Neural cell (in vitro differentiated cells): ENCODE measurements at regions not wholly inside any gene's neighbourhood (a gene's known extent, or its start where the extent isn't known, plus 50 kb on each side); places are given as distances from the start of the nearest gene placed in this dataset.

Experiments used
- H2AFZ ChIP-seq: fragments of 200-600, 300-800 bp; sonication (generic), shearing (Covaris generic); 2 replicates; pipeline ENCODE4 v1.6.0; 2014; ENCODE audit warnings: low read depth, mild to moderate bottlenecking, antibody characterized with exemption, low read length, moderate library complexity
- H3F3A ChIP-seq: fragments of 200-600 bp; shearing (Covaris generic); 2 replicates; pipeline ENCODE4 v1.6.1; 2016; ENCODE audit warnings: mild to moderate bottlenecking, moderate library complexity, mixed read lengths, antibody characterized with exemption, low read length; ENCODE audit not compliant: insufficient read depth, poor library complexity, severe bottlenecking
- H3K27ac ChIP-seq: fragments of 200-600, 300-800 bp; sonication (generic), shearing (Covaris generic); 2 replicates; pipeline ENCODE4 v1.5.1; 2014; ENCODE audit warnings: mild to moderate bottlenecking, low read length, moderate library complexity
- H3K27me3 ChIP-seq: fragments of 300-800, 200-600 bp; sonication (generic), shearing (Covaris generic); 2 replicates; pipeline ENCODE4 v1.6.0; 2014; ENCODE audit warnings: mild to moderate bottlenecking, low read depth, low read length, moderate library complexity; ENCODE audit not compliant: insufficient read depth
- H3K36me3 ChIP-seq: fragments of 300-800, 200-600 bp; sonication (generic), shearing (Covaris generic); 2 replicates; pipeline ENCODE4 v1.5.1; 2014; ENCODE audit warnings: mild to moderate bottlenecking, antibody characterized with exemption, low read length, moderate library complexity; ENCODE audit not compliant: insufficient read depth
- H3K4me2 ChIP-seq: fragments of 300-800, 200-600 bp; sonication (generic), shearing (Covaris generic); 2 replicates; pipeline ENCODE4 v1.6.0; 2014; ENCODE audit warnings: mild to moderate bottlenecking, low read length
- H3K4me3 ChIP-seq: fragments of 300-800, 200-600 bp; sonication (generic), shearing (Covaris generic); 2 replicates; pipeline ENCODE4 v1.5.1; 2014; ENCODE audit warnings: mild to moderate bottlenecking, low read length, moderate library complexity
- H3K79me2 ChIP-seq: fragments of 200-600 bp; shearing (Covaris generic); replicated peaks from 2 replicates; pipeline ENCODE4 v1.6.0; 2014; ENCODE audit warnings: mild to moderate bottlenecking, low read length, moderate library complexity; ENCODE audit not compliant: insufficient read depth
- H3K9ac ChIP-seq: fragments of 300-800, 200-600 bp; sonication (generic), shearing (Covaris generic); 2 replicates; pipeline ENCODE4 v1.6.1; 2016; ENCODE audit warnings: mild to moderate bottlenecking, low read length, mixed read lengths
- H3K9me2 ChIP-seq: fragments of 200-600 bp; shearing (Covaris generic); 2 replicates; pipeline ENCODE4 v1.6.1; 2016; ENCODE audit warnings: mild to moderate bottlenecking, low read length, mixed read lengths; ENCODE audit not compliant: insufficient read depth
- H3K9me3 ChIP-seq: fragments of 200-600, 300-800 bp; sonication (generic), shearing (Covaris generic); 2 replicates; pipeline ENCODE4 v1.6.1; 2016; ENCODE audit warnings: mild to moderate bottlenecking, mixed run types, low read length, moderate library complexity, mixed read lengths
- H4K20me1 ChIP-seq: fragments of 200-600 bp; shearing (Covaris generic); 2 replicates; pipeline ENCODE4 v1.6.1; 2016; ENCODE audit warnings: mild to moderate bottlenecking, mixed run types; ENCODE audit not compliant: insufficient read depth
- CTCF ChIP-seq: fragments of 450-650 bp; IDR thresholded peaks from 2 replicates; pipeline ENCODE4 v1.5.1; 2014; ENCODE audit warnings: antibody characterized with exemption, mild to moderate bottlenecking, moderate library complexity; ENCODE audit not compliant: poor library complexity, severe bottlenecking
- EP300 ChIP-seq: fragments of 450-650 bp; conservative IDR thresholded peaks from 2 replicates; pipeline ENCODE4 v1.6.1; 2014; ENCODE audit warnings: antibody characterized with exemption, mild to moderate bottlenecking, moderate library complexity; ENCODE audit not compliant: poor library complexity, severe bottlenecking
- EZH2 ChIP-seq: fragments of 200-600, 300-800 bp; shearing (Covaris generic), sonication (generic); IDR thresholded peaks from 2 replicates; pipeline ENCODE4 v1.6.1; 2014; ENCODE audit warnings: antibody characterized with exemption, low read length, borderline replicate concordance, mild to moderate bottlenecking; ENCODE audit not compliant: insufficient read depth, poor library complexity, severe bottlenecking
- MXI1 ChIP-seq: fragments of 450-650 bp; conservative IDR thresholded peaks from 2 replicates; pipeline ENCODE4 v1.6.1; 2014; ENCODE audit warnings: antibody characterized with exemption, mild to moderate bottlenecking; ENCODE audit not compliant: poor library complexity, severe bottlenecking
- POLR2AphosphoS5 ChIP-seq: IDR thresholded peaks from 2 replicates; pipeline ENCODE4 v1.6.1; 2012
- RAD21 ChIP-seq: fragments of 450-650 bp; conservative IDR thresholded peaks from 2 replicates; pipeline ENCODE4 v1.6.1; 2014; ENCODE audit warnings: antibody characterized with exemption, mild to moderate bottlenecking, moderate library complexity
- REST ChIP-seq: IDR thresholded peaks from 2 replicates; pipeline ENCODE4 v1.6.1; 2012; ENCODE audit warnings: borderline replicate concordance
- SMC3 ChIP-seq: fragments of 450-650 bp; conservative IDR thresholded peaks from 2 replicates; pipeline ENCODE4 v1.6.1; 2014; ENCODE audit warnings: antibody characterized with exemption, mild to moderate bottlenecking, moderate library complexity; ENCODE audit not compliant: poor library complexity
- TAF1 ChIP-seq: IDR thresholded peaks from 2 replicates; pipeline ENCODE4 v1.6.1; 2012; ENCODE audit warnings: low read depth

- no peaks in the 10 kb centered on the region for H4K20me1 ChIP-seq
- no peak overlapping the region for H3K4me3 ChIP-seq
- TF ChIP-seq RAD21 (no peak), SMC3 (no peak), MXI1 (no peak), EP300 (no peak), TAF1 (no peak), POLR2AphosphoS5 (no peak), REST (no peak), CTCF (no peak), EZH2 (no peak)
- H3K27me3 ChIP-seq: no peaks in the 10 kb centered on the region
- H3K9me3 ChIP-seq: no peaks in the 10 kb centered on the region
- H3K9me2 ChIP-seq: no peaks in the 10 kb centered on the region
- H3K36me3 ChIP-seq: no peaks in the 10 kb centered on the region
- no peak overlapping the region for H3K9ac ChIP-seq
- H3K27ac ChIP-seq: no peak overlapping the region
- no peak overlapping the region for H3K4me2 ChIP-seq
- no peak overlapping the region for H2AFZ ChIP-seq
- no peaks in the 10 kb centered on the region for H3K79me2 ChIP-seq
- no peaks in the 10 kb centered on the region for H3F3A ChIP-seq
Measured at GRCh38 chr9:88310310-88310980, 77.8 kb upstream of the SPIN1 start.

GRCh38 chr9:88308831-88309560 lies 79.2 kb upstream of the SPIN1 start:
- Histone ChIP-seq H3K27me3 (no peaks in the 10 kb centered on the region), H3K9me3 (no peaks in the 10 kb centered on the region), H3K4me3 (no peak overlapping the region), H2AFZ (no peak overlapping the region), H3K27ac (no peak overlapping the region), H4K20me1 (no peaks in the 10 kb centered on the region), H3F3A (no peaks in the 10 kb centered on the region), H3K9me2 (no peaks in the 10 kb centered on the region), H3K4me2 (no peak overlapping the region), H3K36me3 (no peaks in the 10 kb centered on the region), H3K9ac (no peak overlapping the region), H3K79me2 (no peaks in the 10 kb centered on the region)
- TF ChIP-seq EP300: no peak
- TF ChIP-seq TAF1: no peak
- TF ChIP-seq MXI1: no peak
- TF ChIP-seq REST: no peak
- no peak for TF ChIP-seq CTCF
- no peak for TF ChIP-seq SMC3
- no peak for TF ChIP-seq POLR2AphosphoS5
- TF ChIP-seq EZH2: no peak
- no peak for TF ChIP-seq RAD21
